Sigmoid colon (tissue), 6 donors: ENCODE measurements at regions not wholly inside any gene's neighbourhood (a gene's known extent, or its start where the extent isn't known, plus 50 kb on each side); places are given as distances from the start of the nearest gene placed in this dataset.

Experiments
- DNase-seq: peaks from one replicate; pipeline ENCODE4 v3.0.0-alpha.2; 2019
- H3K27ac ChIP-seq, 4 donors: fragments of 200-600 bp; sonication (generic); one replicate each; pipeline ENCODE4 v1.5.1; 2016 to 2019; ENCODE audit warnings: mild to moderate bottlenecking in 1 of 4
- H3K27me3 ChIP-seq, 3 donors: fragments of 200-600 bp; sonication (generic); one replicate each; pipeline ENCODE4 v1.5.1; 2019; ENCODE audit warnings: mild to moderate bottlenecking in 1 of 3
- H3K36me3 ChIP-seq, 4 donors: fragments of 200-600 bp; sonication (generic); one replicate each; pipeline ENCODE4 v1.5.1; 2016 to 2019
- H3K4me1 ChIP-seq, 4 donors: fragments of 200-600 bp; sonication (generic); one replicate each; pipeline ENCODE4 v1.5.1; 2017 to 2019
- H3K4me3 ChIP-seq, 4 donors: fragments of 200-600 bp; sonication (generic); one replicate each; pipeline ENCODE4 v1.5.1; 2017 to 2019; ENCODE audit warnings: mild to moderate bottlenecking in 2 of 4, moderate library complexity in 1 of 4
- H3K9me3 ChIP-seq, 4 donors: fragments of 200-600 bp in 3 of 4; sonication (generic) in 3 of 4; one replicate each; pipeline versions ENCODE4 v1.5.1 to v1.6.1; 2013 to 2019
- EP300 ChIP-seq, 4 donors: sonication (generic); formaldehyde crosslinking; IDR thresholded peaks; one replicate each; pipeline ENCODE4 v1.6.1; 2017; ENCODE audit warnings: antibody characterized with exemption in 4 of 4
- POLR2A ChIP-seq, 2 donors: fragments of 450-650 bp; IDR thresholded peaks; one replicate each; pipeline ENCODE4 v1.6.1; 2016; ENCODE audit warnings: antibody characterized with exemption in 2 of 2, mild to moderate bottlenecking in 2 of 2, moderate library complexity in 2 of 2
- POLR2AphosphoS5 ChIP-seq, 4 donors: sonication (generic); formaldehyde crosslinking; IDR thresholded peaks; one replicate each; pipeline ENCODE4 v1.6.1; 2017; ENCODE audit warnings: antibody characterized with exemption in 4 of 4
- WGBS, 2 donors: extraction: QIAGEN DNeasy Blood & Tissue Kit; methylation state at CpG; one replicate each; pipeline ENCODE4 v1.1.7; 2013; 5-methylcytosine and 5-hydroxymethylcytosine counted together
- intact Hi-C: fragments of 100-400 bp; cut with DNase I; formaldehyde crosslinking; loops from one replicate; pipeline ENCODE4 v1.15.1; 2023
- TF ChIP-seq, protein P1 (sequence below), 4 experiments: fragments of 450-650 bp in 3 of 4; fragments of 200-600 bp in 1 of 4; IDR thresholded peaks; one replicate each; pipeline ENCODE4 v1.5.1; 2016 to 2019; ENCODE audit warnings: antibody characterized with exemption in 4 of 4, mild to moderate bottlenecking in 3 of 4, moderate library complexity in 2 of 4
- donor health status: healthy with polysubstance abuse.
- donor health status: healthy.

DNA sequence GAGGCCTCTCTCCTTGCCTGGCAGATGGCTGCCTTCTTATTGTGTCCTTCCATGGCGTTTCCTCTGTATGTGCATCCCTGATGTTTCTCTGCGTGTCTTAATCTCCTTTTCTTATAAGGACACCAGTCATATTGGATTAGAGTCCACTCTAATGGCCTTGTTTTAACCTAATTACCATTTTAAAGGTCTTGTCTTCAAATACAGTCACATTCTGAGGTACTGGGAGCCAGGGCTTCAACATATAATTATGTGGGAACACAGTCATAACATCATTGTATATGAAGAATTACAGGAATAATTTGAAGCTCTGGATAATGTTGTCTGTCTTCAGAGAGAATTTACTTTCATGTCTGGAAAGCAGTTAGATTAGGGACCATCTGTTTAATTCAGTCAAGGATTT is 56.4 kb upstream of the PTGFR start:
- intact Hi-C loops, result no loop called here
- H3K4me1 ChIP-seq, result peaks cover 0 to 9% (median 0%) of the 10 kb centered on the region in 4 donors

DNA sequence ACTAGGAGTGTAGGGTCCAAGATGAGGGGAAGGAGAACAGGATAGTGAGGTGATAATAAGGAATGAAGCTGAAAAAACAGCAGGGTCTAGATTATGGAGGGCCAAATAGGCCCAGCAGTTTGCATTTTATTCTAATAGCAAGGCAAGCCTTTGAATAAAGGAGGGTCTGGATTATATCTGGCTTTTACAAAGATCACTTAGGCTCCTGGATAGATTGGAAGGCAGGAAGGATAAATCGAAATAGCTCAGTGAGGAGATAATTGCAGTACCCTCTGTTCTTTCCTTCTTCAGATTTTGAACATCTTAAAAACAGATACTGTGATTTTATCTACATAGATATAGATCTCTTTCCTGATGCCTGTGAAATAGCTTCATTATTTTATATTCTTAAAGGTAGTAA is 53.8 kb upstream of the PTGFR start:
- Histone ChIP-seq H3K27ac (no peak overlapping the region), H3K36me3 (no peaks in the 10 kb centered on the region), H3K27me3 (no peaks in the 10 kb centered on the region), H3K4me3 (no peak overlapping the region), H3K9me3 (no peaks in the 10 kb centered on the region), H3K4me1 (peaks cover 0 to 9% (median 0%) of the 10 kb centered on the region in 4 donors)
- intact Hi-C loops, result no loop called here
- no peak for DNase-seq
- TF ChIP-seq POLR2A (IDR thresholded peaks at IDR 0.05) (no peak), EP300 (IDR thresholded peaks at IDR 0.05) (no peak), POLR2AphosphoS5 (IDR thresholded peaks at IDR 0.05) (no peak)
- TF ChIP-seq, protein P1, sequence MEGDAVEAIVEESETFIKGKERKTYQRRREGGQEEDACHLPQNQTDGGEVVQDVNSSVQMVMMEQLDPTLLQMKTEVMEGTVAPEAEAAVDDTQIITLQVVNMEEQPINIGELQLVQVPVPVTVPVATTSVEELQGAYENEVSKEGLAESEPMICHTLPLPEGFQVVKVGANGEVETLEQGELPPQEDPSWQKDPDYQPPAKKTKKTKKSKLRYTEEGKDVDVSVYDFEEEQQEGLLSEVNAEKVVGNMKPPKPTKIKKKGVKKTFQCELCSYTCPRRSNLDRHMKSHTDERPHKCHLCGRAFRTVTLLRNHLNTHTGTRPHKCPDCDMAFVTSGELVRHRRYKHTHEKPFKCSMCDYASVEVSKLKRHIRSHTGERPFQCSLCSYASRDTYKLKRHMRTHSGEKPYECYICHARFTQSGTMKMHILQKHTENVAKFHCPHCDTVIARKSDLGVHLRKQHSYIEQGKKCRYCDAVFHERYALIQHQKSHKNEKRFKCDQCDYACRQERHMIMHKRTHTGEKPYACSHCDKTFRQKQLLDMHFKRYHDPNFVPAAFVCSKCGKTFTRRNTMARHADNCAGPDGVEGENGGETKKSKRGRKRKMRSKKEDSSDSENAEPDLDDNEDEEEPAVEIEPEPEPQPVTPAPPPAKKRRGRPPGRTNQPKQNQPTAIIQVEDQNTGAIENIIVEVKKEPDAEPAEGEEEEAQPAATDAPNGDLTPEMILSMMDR (IDR thresholded peaks at IDR 0.05), result no peak
- 77 to 83% methylated on average over 1 of the region's 1 CpG for WGBS, 2 donors

More for the DNA sequence above, 56.4 kb upstream of the PTGFR start:
- H3K4me3 ChIP-seq, result no peak overlapping the region
- H3K36me3 ChIP-seq, result no peaks in the 10 kb centered on the region
- no peak for DNase-seq
- WGBS, 2 donors, result 81 to 85% methylated on average over 2 of the region's 2 CpGs
- no peak overlapping the region for H3K27ac ChIP-seq
- no peaks in the 10 kb centered on the region for H3K27me3 ChIP-seq
- H3K9me3 ChIP-seq, result no peaks in the 10 kb centered on the region
- TF ChIP-seq POLR2A (IDR thresholded peaks at IDR 0.05), result no peak
- TF ChIP-seq POLR2AphosphoS5 (IDR thresholded peaks at IDR 0.05), result no peak
- TF ChIP-seq EP300 (IDR thresholded peaks at IDR 0.05), result no peak
- TF ChIP-seq, protein P1 (IDR thresholded peaks at IDR 0.05), result no peak

DNA sequence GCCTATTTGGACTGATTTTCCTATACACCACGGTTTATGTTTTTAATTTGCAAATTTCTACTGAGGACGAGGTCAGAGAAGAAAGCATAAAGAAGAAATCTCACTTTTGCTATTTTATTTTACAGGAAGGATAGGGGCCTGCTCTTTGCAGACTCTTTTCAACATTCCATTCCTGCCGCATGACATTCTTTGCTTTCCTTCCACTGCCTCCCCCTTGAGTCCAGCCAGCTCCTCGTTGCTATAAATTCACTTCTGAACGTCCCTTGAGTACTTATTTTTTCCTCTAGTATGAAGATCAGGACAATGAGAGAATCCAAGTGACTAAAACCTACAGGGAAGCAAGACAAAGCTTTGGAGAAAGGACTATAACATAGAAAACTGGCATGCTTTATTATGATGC is 53.4 kb upstream of the PTGFR start:
- TF ChIP-seq, protein P1 (IDR thresholded peaks at IDR 0.05), result no peak
- TF ChIP-seq POLR2AphosphoS5 (IDR thresholded peaks at IDR 0.05), result no peak
- no peak for TF ChIP-seq EP300 (IDR thresholded peaks at IDR 0.05)
- TF ChIP-seq POLR2A (IDR thresholded peaks at IDR 0.05), result no peak
- H3K27me3 ChIP-seq, result no peaks in the 10 kb centered on the region
- H3K9me3 ChIP-seq, result no peaks in the 10 kb centered on the region
- no peak for DNase-seq
- peaks cover 0 to 9% (median 0%) of the 10 kb centered on the region in 4 donors for H3K4me1 ChIP-seq
- no peak overlapping the region for H3K4me3 ChIP-seq
- WGBS, 2 donors, result 41 to 47% methylated on average over 5 of the region's 5 CpGs
- intact Hi-C loops, result no loop called here
- no peaks in the 10 kb centered on the region for H3K36me3 ChIP-seq
- H3K27ac ChIP-seq, result no peak overlapping the region

DNA sequence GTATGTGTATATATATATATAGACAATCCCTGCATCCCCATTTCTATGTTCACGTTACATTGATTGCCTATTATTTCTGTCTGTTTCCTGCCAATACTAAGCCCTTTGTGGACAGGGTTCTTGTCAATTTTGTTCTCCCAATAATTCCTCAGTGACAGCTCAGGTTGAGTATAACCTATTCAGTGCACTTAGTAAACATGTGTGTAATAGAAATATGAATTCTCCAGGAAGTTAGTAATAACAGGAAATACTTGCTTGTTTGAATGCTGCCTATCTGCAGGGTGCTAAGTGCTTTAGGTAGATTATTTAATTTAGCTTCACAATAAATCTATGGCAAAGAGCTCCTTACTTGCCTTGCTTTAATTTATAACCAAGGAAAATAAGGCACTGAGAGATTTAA is 52.8 kb upstream of the PTGFR start:
- Histone ChIP-seq H3K36me3 (no peaks in the 10 kb centered on the region), H3K9me3 (no peaks in the 10 kb centered on the region), H3K4me3 (no peak overlapping the region), H3K27ac (no peak overlapping the region), H3K4me1 (peaks cover 0 to 9% (median 0%) of the 10 kb centered on the region in 4 donors), H3K27me3 (no peaks in the 10 kb centered on the region)
- no peak for DNase-seq
- 86 to 92% methylated on average over 1 of the region's 1 CpG for WGBS, 2 donors
- TF ChIP-seq POLR2A (IDR thresholded peaks at IDR 0.05), result no peak
- TF ChIP-seq EP300 (IDR thresholded peaks at IDR 0.05), result no peak
- TF ChIP-seq, protein P1 (IDR thresholded peaks at IDR 0.05), result no peak
- no peak for TF ChIP-seq POLR2AphosphoS5 (IDR thresholded peaks at IDR 0.05)
- intact Hi-C loops, result no loop called here

DNA sequence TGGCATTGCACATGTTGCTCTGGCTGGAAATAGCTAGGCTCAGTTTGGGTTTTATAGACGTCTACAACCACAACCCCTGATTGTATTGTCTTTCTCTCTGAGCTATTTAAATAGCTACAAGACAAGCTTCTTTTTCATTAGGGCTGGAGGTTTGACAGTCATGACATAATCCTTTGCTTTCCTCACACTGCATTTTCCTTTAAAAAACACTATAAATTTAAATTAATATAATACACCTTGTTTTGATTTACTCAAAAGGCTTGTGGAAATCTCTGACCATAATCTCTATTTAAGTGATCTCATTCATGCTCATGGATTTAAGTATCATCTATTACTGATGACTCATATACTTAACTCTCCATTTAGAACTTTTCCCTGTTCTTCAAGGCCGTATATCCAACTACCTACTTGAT is 50.4 kb upstream of the PTGFR start:
- TF ChIP-seq EP300 (IDR thresholded peaks at IDR 0.05), result no peak
- no peak for TF ChIP-seq POLR2AphosphoS5 (IDR thresholded peaks at IDR 0.05)
- no peak for TF ChIP-seq POLR2A (IDR thresholded peaks at IDR 0.05)
- TF ChIP-seq, protein P1 (IDR thresholded peaks at IDR 0.05), result no peak
- no peaks in the 10 kb centered on the region for H3K27me3 ChIP-seq

More for the DNA sequence above, 50.4 kb upstream of the PTGFR start:
- Histone ChIP-seq H3K4me3 (no peak overlapping the region), H3K36me3 (no peaks in the 10 kb centered on the region), H3K9me3 (no peaks in the 10 kb centered on the region), H3K4me1 (peaks cover 0 to 9% (median 0%) of the 10 kb centered on the region in 4 donors), H3K27ac (no peak overlapping the region)
- DNase-seq, result no peak
- intact Hi-C loops, result no loop called here
- 35 to 57% methylated on average over 2 of the region's 2 CpGs for WGBS, 2 donors
